Epithelial cell of esophagus (primary cell): ENCODE measurements at regions not wholly inside any gene's neighbourhood (a gene's known extent, or its start where the extent isn't known, plus 50 kb on each side); places are given as distances from the start of the nearest gene placed in this dataset.

Experiments
- DNase-seq: peaks from one replicate; pipeline ENCODE4 v3.0.0; 2010; ENCODE audit warnings: low read depth
- H3K4me3 ChIP-seq: 2 replicates; pipeline ENCODE4 v1.5.1; 2011; ENCODE audit warnings: mild to moderate bottlenecking, low read length, control low read depth
- TF ChIP-seq, protein P1 (sequence below): IDR thresholded peaks from 2 replicates; pipeline ENCODE4 v1.5.1; 2011; ENCODE audit warnings: low read depth, mild to moderate bottlenecking, low read length, control low read depth, inconsistent platforms; ENCODE audit not compliant: insufficient read depth; ENCODE audit errors: missing control alignments

DNA sequence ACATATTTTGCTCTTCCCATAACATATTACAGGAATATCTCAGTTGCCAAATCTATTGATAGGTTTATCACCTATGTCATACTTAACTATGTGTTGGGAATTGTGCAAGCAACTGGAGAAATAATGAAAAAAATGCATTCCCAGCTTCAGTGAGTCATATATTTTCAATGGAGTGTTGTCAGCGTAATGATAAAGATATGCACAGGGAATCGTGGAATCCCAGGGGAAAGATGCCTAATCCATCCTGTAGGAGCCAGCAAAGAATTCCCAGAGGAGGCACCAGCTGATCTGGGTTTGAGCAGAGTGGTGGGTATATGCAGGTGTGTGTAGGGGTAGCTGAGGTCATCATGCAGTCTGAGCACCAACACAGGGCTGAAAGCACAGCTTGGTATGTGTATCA lies 213.3 kb upstream of the DAB1 start:
- TF ChIP-seq, protein P1, sequence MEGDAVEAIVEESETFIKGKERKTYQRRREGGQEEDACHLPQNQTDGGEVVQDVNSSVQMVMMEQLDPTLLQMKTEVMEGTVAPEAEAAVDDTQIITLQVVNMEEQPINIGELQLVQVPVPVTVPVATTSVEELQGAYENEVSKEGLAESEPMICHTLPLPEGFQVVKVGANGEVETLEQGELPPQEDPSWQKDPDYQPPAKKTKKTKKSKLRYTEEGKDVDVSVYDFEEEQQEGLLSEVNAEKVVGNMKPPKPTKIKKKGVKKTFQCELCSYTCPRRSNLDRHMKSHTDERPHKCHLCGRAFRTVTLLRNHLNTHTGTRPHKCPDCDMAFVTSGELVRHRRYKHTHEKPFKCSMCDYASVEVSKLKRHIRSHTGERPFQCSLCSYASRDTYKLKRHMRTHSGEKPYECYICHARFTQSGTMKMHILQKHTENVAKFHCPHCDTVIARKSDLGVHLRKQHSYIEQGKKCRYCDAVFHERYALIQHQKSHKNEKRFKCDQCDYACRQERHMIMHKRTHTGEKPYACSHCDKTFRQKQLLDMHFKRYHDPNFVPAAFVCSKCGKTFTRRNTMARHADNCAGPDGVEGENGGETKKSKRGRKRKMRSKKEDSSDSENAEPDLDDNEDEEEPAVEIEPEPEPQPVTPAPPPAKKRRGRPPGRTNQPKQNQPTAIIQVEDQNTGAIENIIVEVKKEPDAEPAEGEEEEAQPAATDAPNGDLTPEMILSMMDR, result no peak
- DNase-seq, result peak; percentile 70
- H3K4me3 ChIP-seq, result no peak overlapping the region

DNA sequence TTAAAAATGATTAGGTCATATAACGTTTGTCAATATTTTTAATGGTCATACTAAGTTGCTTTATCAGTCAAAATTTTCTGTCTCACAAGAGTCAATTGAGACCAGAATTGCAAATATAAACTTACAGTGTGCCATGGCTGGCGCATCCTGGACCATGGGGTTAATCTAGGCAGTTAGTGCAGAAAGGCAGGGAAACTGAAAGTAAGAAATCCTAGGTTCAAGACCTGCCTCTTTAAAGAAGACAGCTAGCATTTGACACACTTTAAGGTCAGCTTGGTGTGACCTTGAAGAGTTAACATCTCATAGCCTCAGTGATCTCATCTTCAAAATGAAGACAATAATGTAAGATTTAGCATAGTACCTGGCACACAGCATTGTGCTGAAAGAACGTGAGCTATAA lies 210.0 kb upstream of the DAB1 start:
- no peak overlapping the region for H3K4me3 ChIP-seq
- TF ChIP-seq, protein P1, result no peak
- DNase-seq, result no peak

DNA sequence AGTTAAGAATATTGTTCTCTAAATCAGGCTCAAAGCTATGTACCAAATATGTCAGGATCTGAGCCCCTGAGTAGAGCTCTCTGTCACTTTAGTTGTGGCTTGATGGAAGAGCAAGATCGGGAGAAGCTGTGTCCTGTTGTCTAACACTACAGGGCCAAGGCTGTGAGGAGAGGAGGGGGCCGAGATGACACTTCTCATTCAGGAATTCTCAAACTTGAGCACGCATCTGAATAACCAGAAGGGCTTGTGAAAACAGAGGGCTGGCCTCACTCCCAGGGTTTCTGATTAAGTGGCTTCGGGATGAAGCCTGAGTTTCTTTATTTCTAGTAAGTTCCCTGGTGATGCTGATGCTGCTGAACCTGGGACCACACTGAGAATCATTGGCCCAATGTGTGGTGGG lies 209.2 kb upstream of the DAB1 start:
- TF ChIP-seq, protein P1, result no peak
- H3K4me3 ChIP-seq, result no peak overlapping the region
- no peak for DNase-seq

DNA sequence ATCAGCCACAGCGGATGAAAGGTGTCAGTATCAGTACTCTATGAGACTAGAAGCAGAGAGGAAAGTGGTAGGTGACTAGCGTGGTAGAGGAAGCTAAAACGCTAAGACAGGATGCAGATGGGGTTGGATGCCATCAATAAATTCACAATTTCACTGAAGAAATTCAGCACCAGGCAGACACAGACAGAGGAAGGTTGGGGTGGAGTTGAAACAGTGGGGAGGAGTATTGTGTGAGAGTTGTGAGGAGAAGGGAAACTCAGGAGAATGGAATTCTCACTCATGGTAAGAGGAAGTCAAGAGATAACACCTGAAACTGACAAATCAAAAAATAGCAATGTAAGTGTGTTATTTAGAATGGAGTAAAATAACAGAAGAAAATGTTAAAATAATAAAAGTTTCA lies 208.5 kb upstream of the DAB1 start:
- TF ChIP-seq, protein P1, result no peak
- DNase-seq, result peak; percentile 85
- no peak overlapping the region for H3K4me3 ChIP-seq

DNA sequence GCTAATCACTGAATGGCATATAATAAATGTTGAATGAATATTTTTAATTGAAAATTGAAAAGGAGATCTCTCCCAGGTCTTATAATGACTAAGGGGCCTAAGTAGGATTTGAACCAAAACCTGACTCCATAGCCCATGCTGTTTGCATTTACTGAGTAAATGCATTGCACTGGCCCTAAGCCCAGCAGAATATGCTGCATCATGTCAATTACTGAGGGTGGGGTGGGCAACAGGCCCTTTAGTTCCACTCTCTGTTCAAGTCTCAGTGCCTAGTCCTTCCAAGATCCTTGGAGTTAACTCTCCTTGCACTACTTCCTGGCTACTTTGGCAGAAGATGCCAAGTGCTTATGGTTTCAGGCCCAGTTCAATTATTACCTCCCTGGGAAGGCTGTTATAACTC lies 203.8 kb upstream of the DAB1 start:
- TF ChIP-seq, protein P1, result no peak
- DNase-seq, result no peak
- no peak overlapping the region for H3K4me3 ChIP-seq

DNA sequence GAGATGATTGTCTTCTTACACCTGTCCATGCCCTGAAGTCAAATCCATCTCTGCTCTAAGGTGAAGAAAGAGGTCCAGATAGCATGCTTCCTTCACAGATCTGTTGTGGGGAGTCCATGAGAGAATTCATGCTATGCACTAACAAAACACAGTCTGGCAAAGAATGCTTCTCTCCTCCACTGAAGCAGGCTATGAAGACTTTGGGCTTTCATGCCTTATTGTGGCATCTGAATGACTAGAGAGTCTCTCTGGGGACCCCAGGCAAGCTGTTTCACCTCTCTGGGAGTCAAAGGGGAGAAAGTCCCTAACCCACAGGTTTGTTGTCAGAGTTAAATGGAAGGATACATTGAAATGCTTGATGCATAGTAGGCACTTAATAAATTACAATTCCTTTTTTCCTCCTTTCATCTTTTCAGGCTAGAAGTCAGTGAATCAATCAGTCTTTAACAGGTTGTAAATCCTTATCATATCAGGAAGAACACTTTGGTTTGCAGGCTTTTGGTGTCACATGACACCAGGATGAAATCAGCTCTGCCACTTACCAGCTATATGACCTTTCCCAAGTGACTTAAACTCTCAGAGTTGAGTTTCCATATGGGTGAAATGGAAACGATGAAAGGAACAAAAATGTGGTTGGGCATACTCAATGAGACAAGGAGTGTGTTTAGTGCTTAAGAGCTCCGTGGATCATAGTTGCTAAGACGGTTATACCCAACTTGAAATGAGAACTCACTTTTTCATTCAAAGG lies 200.1 kb upstream of the DAB1 start:
- DNase-seq, result no peak
- no peak overlapping the region for H3K4me3 ChIP-seq
- TF ChIP-seq, protein P1, result no peak

DNA sequence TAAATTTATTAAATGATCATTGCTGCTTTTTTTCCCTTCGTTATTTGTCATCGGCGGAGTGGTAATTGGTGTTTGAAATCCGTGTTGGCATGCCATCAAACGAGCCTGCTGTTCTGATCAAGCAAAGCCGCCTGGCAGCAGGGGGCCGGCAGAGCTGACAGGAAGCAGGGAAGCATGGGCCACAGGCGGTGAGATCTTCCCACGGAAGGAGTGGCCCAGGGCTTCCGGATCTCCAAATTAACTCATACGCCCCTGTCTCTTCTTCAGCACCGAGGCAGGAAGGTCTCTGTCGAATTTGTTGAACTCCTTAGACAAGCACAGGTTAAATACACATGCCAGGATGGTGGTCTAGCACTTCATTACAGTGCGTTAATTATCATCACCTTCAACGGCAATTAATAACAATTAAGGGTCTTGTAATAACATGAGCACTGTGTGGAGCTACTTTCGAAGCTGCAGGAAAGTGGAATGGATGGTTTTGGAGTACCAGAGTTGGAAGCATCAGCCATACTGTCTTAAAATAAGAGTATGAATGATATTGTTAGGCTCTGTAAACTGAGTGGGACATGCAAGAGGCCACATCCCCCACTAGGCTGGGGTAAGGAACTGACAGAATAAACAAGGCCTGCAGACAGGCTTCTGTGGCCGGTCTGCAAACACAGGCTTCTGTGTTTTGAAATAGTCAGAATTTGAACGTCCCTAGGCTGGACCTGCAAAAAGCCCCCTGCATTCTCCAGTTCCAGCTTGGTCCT lies 199.4 kb upstream of the DAB1 start:
- no peak overlapping the region for H3K4me3 ChIP-seq
- TF ChIP-seq, protein P1, result no peak
- DNase-seq, result no peak
